GM12878 (cell line): ENCODE measurements at regions not wholly inside any gene's neighbourhood (a gene's known extent, or its start where the extent isn't known, plus 50 kb on each side); places are given as distances from the start of the nearest gene placed in this dataset.

Experiments
- CTCF ChIP-seq, 3 experiments: IDR thresholded peaks in 2 of 3; conservative IDR thresholded peaks in 1 of 3; 2 replicates each; pipeline ENCODE4 v1.5.1; 2011; ENCODE audit warnings: low read depth in 3 of 3, low read length in 3 of 3, mild to moderate bottlenecking in 3 of 3, control low read depth in 2 of 3, moderate library complexity in 2 of 3, inconsistent platforms in 1 of 3, mixed read lengths in 1 of 3; ENCODE audit not compliant: control insufficient read depth in 2 of 3, insufficient read depth in 1 of 3; ENCODE audit errors: extremely low read depth in 1 of 3
- ETV6 ChIP-seq, 2 experiments: fragments of 450-650 bp in 1 of 2; IDR thresholded peaks in 1 of 2; conservative IDR thresholded peaks in 1 of 2; 2 replicates each; pipeline ENCODE4 v1.6.1; 2014; ENCODE audit warnings: antibody characterized with exemption in 1 of 2, borderline replicate concordance in 1 of 2, low read depth in 1 of 2, mild to moderate bottlenecking in 1 of 2, moderate library complexity in 1 of 2
- IKZF1 ChIP-seq: fragments of 450-650 bp; conservative IDR thresholded peaks from 2 replicates; pipeline ENCODE4 v1.6.1; 2017; ENCODE audit warnings: antibody characterized with exemption, mild to moderate bottlenecking
- IRF3 ChIP-seq: fragments of 450-650 bp; IDR thresholded peaks from 2 replicates; pipeline ENCODE4 v1.6.1; 2014; ENCODE audit warnings: mild to moderate bottlenecking
- NFYB ChIP-seq: IDR thresholded peaks from 2 replicates; pipeline ENCODE4 v1.6.1; 2011; ENCODE audit warnings: low read depth, mild to moderate bottlenecking, low read length, improper control_type of control experiment, moderate library complexity; ENCODE audit not compliant: insufficient read depth
- PBX3 ChIP-seq: IDR thresholded peaks from 2 replicates; pipeline ENCODE4 v1.6.1; 2011; ENCODE audit warnings: mild to moderate bottlenecking, low read depth, low read length, moderate library complexity; ENCODE audit not compliant: insufficient replicate concordance
- POLR2A ChIP-seq: IDR thresholded peaks from 2 replicates; pipeline ENCODE4 v1.6.1; 2011; ENCODE audit warnings: low read depth, mild to moderate bottlenecking, low read length
- RUNX3 ChIP-seq: IDR thresholded peaks from 2 replicates; pipeline ENCODE4 v1.6.1; 2012; ENCODE audit warnings: low read length, inconsistent platforms
- SIN3A ChIP-seq: IDR thresholded peaks from 2 replicates; pipeline ENCODE4 v1.6.1; 2012; ENCODE audit warnings: low read depth, low read length, improper control_type of control experiment
- SMAD5 ChIP-seq: IDR thresholded peaks from 2 replicates; pipeline ENCODE4 v1.6.1; 2016; ENCODE audit warnings: antibody characterized with exemption, low read depth
- SP1 ChIP-seq: IDR thresholded peaks from one replicate; pipeline ENCODE4 v1.6.1; 2011; ENCODE audit warnings: low read depth, low read length
- YY1 ChIP-seq: IDR thresholded peaks from 2 replicates; pipeline ENCODE4 v1.6.1; 2011; ENCODE audit warnings: low read depth, mild to moderate bottlenecking, low read length
- TF ChIP-seq, protein P1 (sequence below): fragments of 450-650 bp; formaldehyde crosslinking; IDR thresholded peaks from 2 replicates; pipeline ENCODE4 v1.5.0; 2022; ENCODE audit warnings: mild to moderate bottlenecking, missing genetic modification characterization

DNA sequence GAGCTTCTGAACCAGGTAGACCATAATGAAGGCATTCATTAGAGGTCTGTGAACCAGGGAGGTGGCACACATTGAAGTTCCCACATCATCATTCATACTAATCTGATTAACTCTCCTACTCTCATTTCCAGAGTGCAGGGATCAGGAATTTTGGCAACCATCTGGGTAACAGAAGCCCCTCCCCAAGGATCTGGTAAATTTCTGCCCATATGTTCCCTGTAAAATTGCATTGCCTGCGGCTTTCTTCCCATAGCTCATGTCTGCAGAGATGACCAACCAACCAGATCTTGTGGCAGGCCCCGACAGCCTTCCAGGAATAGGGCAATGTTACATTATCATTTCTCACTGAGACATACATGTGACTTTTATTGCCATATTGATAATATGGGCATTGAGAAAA, 111.4 kb upstream of the CHL1 start:
- TF ChIP-seq, protein P1, sequence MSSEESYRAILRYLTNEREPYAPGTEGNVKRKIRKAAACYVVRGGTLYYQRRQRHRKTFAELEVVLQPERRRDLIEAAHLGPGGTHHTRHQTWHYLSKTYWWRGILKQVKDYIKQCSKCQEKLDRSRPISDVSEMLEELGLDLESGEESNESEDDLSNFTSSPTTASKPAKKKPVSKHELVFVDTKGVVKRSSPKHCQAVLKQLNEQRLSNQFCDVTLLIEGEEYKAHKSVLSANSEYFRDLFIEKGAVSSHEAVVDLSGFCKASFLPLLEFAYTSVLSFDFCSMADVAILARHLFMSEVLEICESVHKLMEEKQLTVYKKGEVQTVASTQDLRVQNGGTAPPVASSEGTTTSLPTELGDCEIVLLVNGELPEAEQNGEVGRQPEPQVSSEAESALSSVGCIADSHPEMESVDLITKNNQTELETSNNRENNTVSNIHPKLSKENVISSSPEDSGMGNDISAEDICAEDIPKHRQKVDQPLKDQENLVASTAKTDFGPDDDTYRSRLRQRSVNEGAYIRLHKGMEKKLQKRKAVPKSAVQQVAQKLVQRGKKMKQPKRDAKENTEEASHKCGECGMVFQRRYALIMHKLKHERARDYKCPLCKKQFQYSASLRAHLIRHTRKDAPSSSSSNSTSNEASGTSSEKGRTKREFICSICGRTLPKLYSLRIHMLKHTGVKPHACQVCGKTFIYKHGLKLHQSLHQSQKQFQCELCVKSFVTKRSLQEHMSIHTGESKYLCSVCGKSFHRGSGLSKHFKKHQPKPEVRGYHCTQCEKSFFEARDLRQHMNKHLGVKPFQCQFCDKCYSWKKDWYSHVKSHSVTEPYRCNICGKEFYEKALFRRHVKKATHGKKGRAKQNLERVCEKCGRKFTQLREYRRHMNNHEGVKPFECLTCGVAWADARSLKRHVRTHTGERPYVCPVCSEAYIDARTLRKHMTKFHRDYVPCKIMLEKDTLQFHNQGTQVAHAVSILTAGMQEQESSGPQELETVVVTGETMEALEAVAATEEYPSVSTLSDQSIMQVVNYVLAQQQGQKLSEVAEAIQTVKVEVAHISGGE (CRISPR knock-in tag) = no peak
- TF ChIP-seq CTCF (IDR thresholded peaks at IDR 0.05 in 2 of 3, conservative IDR thresholded peaks at IDR 0.05 in 1 of 3; ENCODE audit: control insufficient read depth in 2 of 3, extremely low read depth in 1 of 3, insufficient read depth in 1 of 3, low read depth in 3 of 3, low read length in 3 of 3) (no peak), NFYB (no peak), PBX3 (no peak), YY1 (no peak), SIN3A (no peak), IKZF1 (no peak), POLR2A (no peak), ETV6 (conservative IDR thresholded peaks at IDR 0.05 in 1 of 2, IDR thresholded peaks at IDR 0.05 in 1 of 2; ENCODE audit: borderline replicate concordance in 1 of 2, low read depth in 1 of 2) (no peak), RUNX3 (no peak), SMAD5 (no peak), SP1 (no peak), IRF3 (no peak)
